Astrocyte (in vitro differentiated cells and primary cell): ENCODE measurements at regions not wholly inside any gene's neighbourhood (a gene's known extent, or its start where the extent isn't known, plus 50 kb on each side); places are given as distances from the start of the nearest gene placed in this dataset.
"Not testable (repeated sequence)": the region's sequence is repeated elsewhere in the genome, so short reads cannot be mapped to it uniquely, and the experiment has no call there.

Source experiments
- DNase-seq: peaks from one replicate; pipeline ENCODE4 v3.0.0-alpha.2; 2010; ENCODE audit warnings: low read depth
- FAIRE-seq: peaks from 2 replicates; lab custom pipeline; 2011; peaks lifted over from hg19 to GRCh38; lab: Jason Lieb, UNC
- H2AFZ ChIP-seq: 2 replicates; pipeline ENCODE4 v1.6.0; 2012; ENCODE audit warnings: low read depth, low read length, inconsistent platforms
- H3K27ac ChIP-seq: 2 replicates; pipeline ENCODE4 v1.5.1; 2011; ENCODE audit warnings: low read depth, low read length, inconsistent platforms
- H3K27me3 ChIP-seq: 2 replicates; pipeline ENCODE4 v1.6.0; 2011; ENCODE audit warnings: low read length, inconsistent platforms; ENCODE audit not compliant: insufficient read depth
- H3K36me3 ChIP-seq: 2 replicates; pipeline ENCODE4 v1.5.1; 2011; ENCODE audit warnings: low read length, inconsistent platforms; ENCODE audit not compliant: insufficient read depth
- H3K4me1 ChIP-seq: 2 replicates; pipeline ENCODE4 v1.5.1; 2011; ENCODE audit warnings: low read length, inconsistent platforms; ENCODE audit not compliant: insufficient read depth
- H3K4me2 ChIP-seq: 2 replicates; pipeline ENCODE4 v1.6.0; 2012; ENCODE audit warnings: low read length, inconsistent platforms
- H3K4me3 ChIP-seq: 2 replicates; pipeline ENCODE4 v1.5.1; 2011; ENCODE audit warnings: low read depth, mild to moderate bottlenecking, low read length, inconsistent platforms; ENCODE audit not compliant: insufficient read depth
- H3K79me2 ChIP-seq: 2 replicates; pipeline ENCODE4 v1.6.0; 2012; ENCODE audit warnings: mild to moderate bottlenecking, low read length, inconsistent platforms; ENCODE audit not compliant: insufficient read depth
- H3K9ac ChIP-seq: 2 replicates; pipeline ENCODE4 v1.6.0; 2012; ENCODE audit warnings: mild to moderate bottlenecking, low read length, inconsistent platforms
- H3K9me3 ChIP-seq: 2 replicates; pipeline ENCODE4 v1.5.1; 2012; ENCODE audit warnings: low read depth, mild to moderate bottlenecking, low read length, inconsistent platforms; ENCODE audit not compliant: insufficient read depth
- H4K20me1 ChIP-seq: 2 replicates; pipeline ENCODE4 v1.6.0; 2012; ENCODE audit warnings: low read length, inconsistent platforms; ENCODE audit not compliant: insufficient read depth
- H3K27ac Mint-ChIP-seq: one replicate; pipeline ENCODE4 v1.8.0; 2021; ENCODE audit warnings: mild to moderate bottlenecking, mixed read lengths; ENCODE audit not compliant: unreplicated experiment
- H3K27me3 Mint-ChIP-seq: one replicate; pipeline ENCODE4 v1.8.0; 2021; ENCODE audit warnings: low read depth, mixed read lengths; ENCODE audit not compliant: unreplicated experiment
- H3K36me3 Mint-ChIP-seq: one replicate; pipeline ENCODE4 v1.8.0; 2021; ENCODE audit warnings: low read depth, mixed read lengths; ENCODE audit not compliant: unreplicated experiment
- H3K4me1 Mint-ChIP-seq: one replicate; pipeline ENCODE4 v1.8.0; 2021; ENCODE audit warnings: low read depth, mixed read lengths; ENCODE audit not compliant: unreplicated experiment
- H3K4me3 Mint-ChIP-seq: one replicate; pipeline ENCODE4 v1.8.0; 2021; ENCODE audit warnings: mild to moderate bottlenecking, moderate library complexity, mixed read lengths; ENCODE audit not compliant: unreplicated experiment
- H3K9me3 Mint-ChIP-seq: one replicate; pipeline ENCODE4 v1.8.0; 2021; ENCODE audit warnings: mild to moderate bottlenecking, mixed read lengths; ENCODE audit not compliant: unreplicated experiment
- EZH2 ChIP-seq: IDR thresholded peaks from 2 replicates; pipeline ENCODE4 v1.6.1; 2012; ENCODE audit warnings: mild to moderate bottlenecking, low read length, inconsistent platforms; ENCODE audit not compliant: insufficient read depth
- TF ChIP-seq, protein P1 (sequence below): IDR thresholded peaks from 2 replicates; pipeline ENCODE4 v1.5.1; 2011; ENCODE audit warnings: low read depth, mild to moderate bottlenecking, inconsistent platforms, low read length, moderate library complexity; ENCODE audit not compliant: insufficient read depth

GRCh38 chr5:57362951-57363350, 119.7 kb downstream of the ACTBL2 start:
- no peak for FAIRE-seq
- no peak overlapping the region for H3K27ac ChIP-seq
- peaks cover 14% of the 10 kb centered on the region for H3K4me1 ChIP-seq

GRCh38 chr5:57360871-57361270, 121.7 kb downstream of the ACTBL2 start:
- Mint-ChIP-seq H3K27me3 (no peaks in the 10 kb centered on the region), H3K36me3 (no peaks in the 10 kb centered on the region), H3K4me3 (no peak overlapping the region), H3K27ac (no peak overlapping the region), H3K9me3 (no peaks in the 10 kb centered on the region), H3K4me1 (peaks cover 7% of the 10 kb centered on the region)
- no peaks in the 10 kb centered on the region for H3K36me3 ChIP-seq
- H2AFZ ChIP-seq: no peak overlapping the region
- no peaks in the 10 kb centered on the region for H3K9me3 ChIP-seq
- DNase-seq (no peak), FAIRE-seq (no peak)
- H3K4me1 ChIP-seq: peaks cover 2% of the 10 kb centered on the region
- no peaks in the 10 kb centered on the region for H3K79me2 ChIP-seq
- H3K27me3 ChIP-seq: peaks cover 2% of the 10 kb centered on the region
- H3K9ac ChIP-seq: no peak overlapping the region
- H3K27ac ChIP-seq: no peak overlapping the region
- no peaks in the 10 kb centered on the region for H4K20me1 ChIP-seq
- H3K4me2 ChIP-seq: no peak overlapping the region
- TF ChIP-seq, protein P1, sequence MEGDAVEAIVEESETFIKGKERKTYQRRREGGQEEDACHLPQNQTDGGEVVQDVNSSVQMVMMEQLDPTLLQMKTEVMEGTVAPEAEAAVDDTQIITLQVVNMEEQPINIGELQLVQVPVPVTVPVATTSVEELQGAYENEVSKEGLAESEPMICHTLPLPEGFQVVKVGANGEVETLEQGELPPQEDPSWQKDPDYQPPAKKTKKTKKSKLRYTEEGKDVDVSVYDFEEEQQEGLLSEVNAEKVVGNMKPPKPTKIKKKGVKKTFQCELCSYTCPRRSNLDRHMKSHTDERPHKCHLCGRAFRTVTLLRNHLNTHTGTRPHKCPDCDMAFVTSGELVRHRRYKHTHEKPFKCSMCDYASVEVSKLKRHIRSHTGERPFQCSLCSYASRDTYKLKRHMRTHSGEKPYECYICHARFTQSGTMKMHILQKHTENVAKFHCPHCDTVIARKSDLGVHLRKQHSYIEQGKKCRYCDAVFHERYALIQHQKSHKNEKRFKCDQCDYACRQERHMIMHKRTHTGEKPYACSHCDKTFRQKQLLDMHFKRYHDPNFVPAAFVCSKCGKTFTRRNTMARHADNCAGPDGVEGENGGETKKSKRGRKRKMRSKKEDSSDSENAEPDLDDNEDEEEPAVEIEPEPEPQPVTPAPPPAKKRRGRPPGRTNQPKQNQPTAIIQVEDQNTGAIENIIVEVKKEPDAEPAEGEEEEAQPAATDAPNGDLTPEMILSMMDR: no peak
- no peak for TF ChIP-seq EZH2
- H3K4me3 ChIP-seq: no peak overlapping the region

More at GRCh38 chr5:57362951-57363350, 119.7 kb downstream of the ACTBL2 start:
- Histone ChIP-seq H3K79me2 (no peaks in the 10 kb centered on the region), H3K9ac (no peak overlapping the region), H3K27me3 (peaks cover 2% of the 10 kb centered on the region), H3K4me3 (no peak overlapping the region), H3K9me3 (no peaks in the 10 kb centered on the region), H3K36me3 (no peaks in the 10 kb centered on the region), H3K4me2 (no peak overlapping the region), H2AFZ (no peak overlapping the region), H4K20me1 (no peaks in the 10 kb centered on the region)
- no peak for TF ChIP-seq EZH2
- TF ChIP-seq, protein P1: no peak
- DNase-seq: no peak
- H3K27me3 Mint-ChIP-seq: no peaks in the 10 kb centered on the region
- H3K9me3 Mint-ChIP-seq: no peaks in the 10 kb centered on the region
- H3K27ac Mint-ChIP-seq: no peak overlapping the region
- H3K4me3 Mint-ChIP-seq: no peak overlapping the region
- peaks cover 7% of the 10 kb centered on the region for H3K4me1 Mint-ChIP-seq
- no peaks in the 10 kb centered on the region for H3K36me3 Mint-ChIP-seq

GRCh38 chr5:57358796-57359592, 123.6 kb downstream of the ACTBL2 start:
- no peaks in the 10 kb centered on the region for H3K36me3 Mint-ChIP-seq
- H4K20me1 ChIP-seq: no peaks in the 10 kb centered on the region
- no peak overlapping the region for H3K4me3 ChIP-seq
- no peak overlapping the region for H3K9ac ChIP-seq
- H3K27me3 ChIP-seq: peaks cover 2% of the 10 kb centered on the region
- no peaks in the 10 kb centered on the region for H3K27me3 Mint-ChIP-seq
- no peak for DNase-seq
- H3K9me3 Mint-ChIP-seq: no peaks in the 10 kb centered on the region
- H3K4me2 ChIP-seq: no peak overlapping the region
- no peak overlapping the region for H2AFZ ChIP-seq
- no peak for TF ChIP-seq EZH2
- TF ChIP-seq, protein P1: no peak
- H3K9me3 ChIP-seq: no peaks in the 10 kb centered on the region
- FAIRE-seq: no peak
- H3K79me2 ChIP-seq: no peaks in the 10 kb centered on the region
- no peaks in the 10 kb centered on the region for H3K4me1 ChIP-seq
- no peak overlapping the region for H3K27ac ChIP-seq
- no peak overlapping the region for H3K27ac Mint-ChIP-seq
- H3K4me3 Mint-ChIP-seq: no peak overlapping the region
- no peaks in the 10 kb centered on the region for H3K36me3 ChIP-seq
- no peaks in the 10 kb centered on the region for H3K4me1 Mint-ChIP-seq

DNA sequence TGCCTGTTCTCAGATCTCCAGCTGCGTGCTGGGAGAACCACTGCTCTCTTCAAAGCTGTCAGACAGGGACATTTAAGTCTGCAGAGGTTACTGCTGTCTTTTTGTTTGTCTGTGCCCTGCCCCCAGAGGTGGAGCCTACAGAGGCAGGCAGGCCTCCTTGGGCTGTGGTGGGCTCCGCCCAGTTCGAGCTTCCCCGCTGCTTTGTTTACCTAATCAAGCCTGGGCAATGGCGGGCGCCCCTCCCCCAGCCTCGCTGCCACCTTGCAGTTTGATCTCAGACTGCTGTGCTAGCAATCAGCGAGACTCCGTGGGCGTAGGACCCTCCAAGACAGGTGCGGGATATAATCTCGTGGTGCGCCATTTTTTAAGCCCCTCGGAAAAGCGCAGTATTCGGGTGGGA, 125.8 kb downstream of the ACTBL2 start:
- H3K4me1 Mint-ChIP-seq, DNase-seq, H3K36me3 ChIP-seq, H3K9ac ChIP-seq, H3K27me3 Mint-ChIP-seq, H3K27ac ChIP-seq, H4K20me1 ChIP-seq, H3K4me3 ChIP-seq, FAIRE-seq, H3K4me1 ChIP-seq, H3K4me3 Mint-ChIP-seq, H3K4me2 ChIP-seq, H2AFZ ChIP-seq, H3K9me3 ChIP-seq, H3K27me3 ChIP-seq, H3K9me3 Mint-ChIP-seq, H3K27ac Mint-ChIP-seq, H3K79me2 ChIP-seq, H3K36me3 Mint-ChIP-seq: not testable (repeated sequence)
